GM12892 (cell line): ENCODE measurements at regions not wholly inside any gene's neighbourhood (a gene's known extent, or its start where the extent isn't known, plus 50 kb on each side); places are given as distances from the start of the nearest gene placed in this dataset.
A peak's percentile ranks its signal among the peaks of the same experiment; 100 is the strongest.
"Not testable (repeated sequence)": the region's sequence is repeated elsewhere in the genome, so short reads cannot be mapped to it uniquely, and the experiment has no call there.

Experiments
- DNase-seq: peaks from one replicate; pipeline ENCODE4 v3.0.0; 2011; ENCODE audit not compliant: insufficient read length
- FAIRE-seq: peaks from 2 replicates; lab custom pipeline; 2011; peaks lifted over from hg19 to GRCh38; lab: Jason Lieb, UNC
- POLR2A ChIP-seq: IDR thresholded peaks from 2 replicates; pipeline ENCODE4 v1.6.1; 2011; ENCODE audit warnings: low read depth, low read length, control low read depth
- POLR2AphosphoS5 ChIP-seq: IDR thresholded peaks from 2 replicates; pipeline ENCODE4 v1.6.1; 2011; ENCODE audit warnings: low read depth, low read length, control low read depth
- TAF1 ChIP-seq: IDR thresholded peaks from 2 replicates; pipeline ENCODE4 v1.6.1; 2011; ENCODE audit warnings: low read depth, mild to moderate bottlenecking, control low read depth, low read length, borderline replicate concordance

- TF ChIP-seq TAF1 = no peak
- no peak for TF ChIP-seq POLR2A
- TF ChIP-seq POLR2AphosphoS5 = no peak
- FAIRE-seq = no peak
- DNase-seq = no peak
Measured at GRCh38 chr13:46498650-46499049, 54.3 kb upstream of the LRCH1 start.

GRCh38 chr13:46496086-46496485 lies 56.9 kb upstream of the LRCH1 start:
- TF ChIP-seq TAF1 (no peak), POLR2AphosphoS5 (no peak), POLR2A (no peak)
- no peak for FAIRE-seq
- no peak for DNase-seq

GRCh38 chr13:46495651-46496050 lies 57.3 kb upstream of the LRCH1 start:
- DNase-seq (no peak), FAIRE-seq (no peak)
- TF ChIP-seq POLR2AphosphoS5 (no peak), TAF1 (no peak), POLR2A (no peak)

GRCh38 chr13:46495066-46495465 lies 57.9 kb upstream of the LRCH1 start:
- DNase-seq (no peak), FAIRE-seq (no peak)
- no peak for TF ChIP-seq TAF1
- TF ChIP-seq POLR2AphosphoS5 = no peak
- TF ChIP-seq POLR2A = no peak

- no peak for TF ChIP-seq POLR2AphosphoS5
- no peak for TF ChIP-seq TAF1
- TF ChIP-seq POLR2A = no peak
- FAIRE-seq (peak; percentile 83), DNase-seq (no peak)
Measured at GRCh38 chr13:46492946-46493345, 60.0 kb upstream of the LRCH1 start.

- no peak for DNase-seq
- no peak for FAIRE-seq
- TF ChIP-seq POLR2AphosphoS5 (no peak), TAF1 (no peak)
Measured at GRCh38 chr13:46491641-46492040, 61.3 kb upstream of the LRCH1 start.

- not testable (repeated sequence) for DNase-seq
- FAIRE-seq = peak; percentile 98
Measured at GRCh38 chr13:46490713-46491112, 62.3 kb upstream of the LRCH1 start.

- TF ChIP-seq TAF1 (no peak), POLR2AphosphoS5 (no peak), POLR2A (no peak)
- DNase-seq = no peak
- FAIRE-seq = no peak
Measured at GRCh38 chr13:46490129-46490528, 62.8 kb upstream of the LRCH1 start.

GRCh38 chr13:46489586-46490023 lies 63.4 kb upstream of the LRCH1 start:
- no peak for FAIRE-seq
- no peak for DNase-seq
- TF ChIP-seq POLR2A = no peak
- no peak for TF ChIP-seq POLR2AphosphoS5
- TF ChIP-seq TAF1 = no peak

GRCh38 chr13:46487748-46488147 lies 65.2 kb upstream of the LRCH1 start:
- TF ChIP-seq POLR2AphosphoS5 (no peak), TAF1 (no peak), POLR2A (no peak)
- no peak for DNase-seq
- FAIRE-seq = no peak

- FAIRE-seq (no peak), DNase-seq (no peak)
- TF ChIP-seq POLR2A = no peak
- no peak for TF ChIP-seq POLR2AphosphoS5
- no peak for TF ChIP-seq TAF1
Measured at GRCh38 chr13:46486270-46486669, 66.7 kb upstream of the LRCH1 start.

GRCh38 chr13:46484561-46484960 lies 68.4 kb upstream of the LRCH1 start:
- DNase-seq = no peak
- no peak for TF ChIP-seq POLR2AphosphoS5
- TF ChIP-seq POLR2A = no peak
- TF ChIP-seq TAF1 = no peak
- FAIRE-seq = no peak

- FAIRE-seq = no peak
- TF ChIP-seq POLR2AphosphoS5 (no peak), POLR2A (no peak), TAF1 (no peak)
- DNase-seq = no peak
Measured at GRCh38 chr13:46481166-46481565, 71.8 kb upstream of the LRCH1 start.

GRCh38 chr13:46480131-46480530 lies 72.8 kb upstream of the LRCH1 start:
- no peak for FAIRE-seq
- TF ChIP-seq POLR2A (no peak), POLR2AphosphoS5 (no peak), TAF1 (no peak)
- no peak for DNase-seq
